ENCODE measurements at regions not wholly inside any gene's neighbourhood (a gene's known extent, or its start where the extent isn't known, plus 50 kb on each side); places are given as distances from the start of the nearest gene placed in this dataset.

GRCh38 chrX:4710618-4711433 lies 997.4 kb upstream of the PRKX start:
- no peak overlapping the region for H3K4me3 ChIP-seq (ENCODE audit: low read depth, low read length)
- no peak for TF ChIP-seq CTCF (conservative IDR thresholded peaks at IDR 0.05; ENCODE audit: low read depth, low read length)
- DNase-seq (ENCODE audit: low read depth): no peak

GRCh38 chrX:4708970-4709760 lies 995.7 kb upstream of the PRKX start:
- TF ChIP-seq CTCF (conservative IDR thresholded peaks at IDR 0.05; ENCODE audit: low read depth, low read length): no peak
- no peak for DNase-seq (ENCODE audit: low read depth)

GRCh38 chrX:4706961-4707360 lies 993.5 kb upstream of the PRKX start:
- no peak for DNase-seq (ENCODE audit: low read depth)
- no peak overlapping the region for H3K4me3 ChIP-seq (ENCODE audit: low read depth, low read length)
- no peak for TF ChIP-seq CTCF (conservative IDR thresholded peaks at IDR 0.05; ENCODE audit: low read depth, low read length)

More at GRCh38 chrX:4708970-4709760, 995.7 kb upstream of the PRKX start:
- no peak overlapping the region for H3K4me3 ChIP-seq (ENCODE audit: low read depth, low read length)

GRCh38 chrX:4690521-4690920 lies 977.1 kb upstream of the PRKX start:
- TF ChIP-seq CTCF (conservative IDR thresholded peaks at IDR 0.05; ENCODE audit: low read depth, low read length): no peak
- no peak overlapping the region for H3K4me3 ChIP-seq (ENCODE audit: low read depth, low read length)
- no peak for DNase-seq (ENCODE audit: low read depth)

- no peak for DNase-seq (ENCODE audit: low read depth)
- no peak for TF ChIP-seq CTCF (conservative IDR thresholded peaks at IDR 0.05; ENCODE audit: low read depth, low read length)
- H3K4me3 ChIP-seq (ENCODE audit: low read depth, low read length): no peak overlapping the region
Measured at GRCh38 chrX:4682636-4683035, 969.2 kb upstream of the PRKX start.

GRCh38 chrX:4675686-4676300 lies 962.3 kb upstream of the PRKX start:
- TF ChIP-seq CTCF (conservative IDR thresholded peaks at IDR 0.05; ENCODE audit: low read depth, low read length): no peak
- no peak for DNase-seq (ENCODE audit: low read depth)
- no peak overlapping the region for H3K4me3 ChIP-seq (ENCODE audit: low read depth, low read length)
